CD14-positive monocyte (primary cell): ENCODE measurements at regions not wholly inside any gene's neighbourhood (a gene's known extent, or its start where the extent isn't known, plus 50 kb on each side); places are given as distances from the start of the nearest gene placed in this dataset.

Source experiments
- DNase-seq, 3 donors: peaks; one replicate each; pipeline ENCODE4 v3.0.0-alpha.2; 2011 to 2022
- H2AFZ ChIP-seq: 2 replicates; pipeline ENCODE4 v1.6.0; 2012; ENCODE audit warnings: mild to moderate bottlenecking, low read depth, low read length, inconsistent platforms; ENCODE audit not compliant: insufficient read depth, poor library complexity, severe bottlenecking
- H3K27ac ChIP-seq, 2 donors: 1 replicate in 1 of 2; 2 replicates in 1 of 2; pipeline ENCODE4 v1.5.1; 2012 to 2013; ENCODE audit warnings: low read length in 2 of 2, control low read depth in 1 of 2, inconsistent platforms in 1 of 2, low read depth in 1 of 2, mild to moderate bottlenecking in 1 of 2
- H3K27me3 ChIP-seq, 2 donors: one replicate each; pipeline versions ENCODE4 v1.6.0 to v1.6.1; 2011 to 2013; ENCODE audit warnings: low read length in 2 of 2; ENCODE audit not compliant: control insufficient read depth in 2 of 2, insufficient read depth in 2 of 2
- H3K36me3 ChIP-seq, 2 donors: replicated peaks in 1 of 2; 1 replicate in 1 of 2; 2 replicates in 1 of 2; pipeline versions ENCODE4 v1.5.1 to v1.6.1; 2012 to 2013; ENCODE audit warnings: low read length in 2 of 2, control low read depth in 1 of 2, inconsistent platforms in 1 of 2, mild to moderate bottlenecking in 1 of 2; ENCODE audit not compliant: insufficient read depth in 2 of 2, control insufficient read depth in 1 of 2
- H3K4me1 ChIP-seq, 2 donors: 1 replicate in 1 of 2; 2 replicates in 1 of 2; pipeline versions ENCODE4 v1.5.1 to v1.6.1; 2012 to 2013; ENCODE audit warnings: low read length in 2 of 2, control low read depth in 1 of 2, inconsistent platforms in 1 of 2, mild to moderate bottlenecking in 1 of 2, moderate library complexity in 1 of 2; ENCODE audit not compliant: insufficient read depth in 2 of 2, control insufficient read depth in 1 of 2
- H3K4me2 ChIP-seq: replicated peaks from 2 replicates; pipeline ENCODE3; 2012; ENCODE audit warnings: low read length, moderate library complexity, mild to moderate bottlenecking; ENCODE audit not compliant: poor library complexity, severe bottlenecking; ENCODE audit errors: extremely low read depth
- H3K4me3 ChIP-seq, 3 experiments: fragments of 200-600 bp in 1 of 3; sonication (generic) in 1 of 3; replicated peaks in 1 of 3; 1 replicate in 2 of 3; 2 replicates in 1 of 3; pipeline ENCODE4 v1.5.1; 2011 to 2013; ENCODE audit warnings: low read length in 3 of 3, mild to moderate bottlenecking in 3 of 3, control low read depth in 2 of 3, low read depth in 2 of 3, inconsistent platforms in 1 of 3, moderate library complexity in 1 of 3
- H3K79me2 ChIP-seq: 2 replicates; pipeline ENCODE4 v1.6.0; 2012; ENCODE audit warnings: mild to moderate bottlenecking, control low read depth, inconsistent platforms, low read length, moderate library complexity; ENCODE audit not compliant: insufficient read depth
- H3K9ac ChIP-seq: 2 replicates; pipeline ENCODE4 v1.6.0; 2017; ENCODE audit warnings: low read length, mild to moderate bottlenecking; ENCODE audit not compliant: insufficient read depth, poor library complexity, severe bottlenecking
- H3K9me3 ChIP-seq, 2 donors: replicated peaks in 1 of 2; 1 replicate in 1 of 2; 2 replicates in 1 of 2; pipeline versions ENCODE4 v1.5.1 to v1.6.1; 2012 to 2013; ENCODE audit warnings: low read length in 2 of 2, control low read depth in 1 of 2; ENCODE audit not compliant: control insufficient read depth in 1 of 2, insufficient read depth in 1 of 2
- H4K20me1 ChIP-seq: 2 replicates; pipeline ENCODE4 v1.6.0; 2012; ENCODE audit warnings: mild to moderate bottlenecking, low read length, control low read depth, moderate library complexity; ENCODE audit not compliant: insufficient read depth
- H3K27ac Mint-ChIP-seq, 7 donors: one replicate each; pipeline ENCODE4 v1.8.0; 2020; ENCODE audit warnings: mild to moderate bottlenecking in 7 of 7, mixed read lengths in 7 of 7, moderate library complexity in 6 of 7, inconsistent platforms in 2 of 7
- H3K27me3 Mint-ChIP-seq, 3 donors: one replicate each; pipeline ENCODE4 v1.8.0; 2021 to 2022; ENCODE audit warnings: low read depth in 3 of 3, mild to moderate bottlenecking in 3 of 3, mixed read lengths in 3 of 3, moderate library complexity in 3 of 3, inconsistent platforms in 1 of 3
- H3K36me3 Mint-ChIP-seq, 2 donors: one replicate each; pipeline ENCODE4 v1.8.0; 2020; ENCODE audit warnings: mixed read lengths in 2 of 2, inconsistent platforms in 1 of 2, mild to moderate bottlenecking in 1 of 2
- H3K4me1 Mint-ChIP-seq: one replicate; pipeline ENCODE4 v1.8.0; 2020; ENCODE audit warnings: mild to moderate bottlenecking, mixed read lengths
- H3K4me3 Mint-ChIP-seq, 2 donors: one replicate each; pipeline ENCODE4 v1.8.0; 2020; ENCODE audit warnings: mild to moderate bottlenecking in 2 of 2, mixed read lengths in 2 of 2, moderate library complexity in 1 of 2
- H3K9me3 Mint-ChIP-seq, 7 donors: one replicate each; pipeline ENCODE4 v1.8.0; 2020 to 2022; ENCODE audit warnings: mixed read lengths in 7 of 7, mild to moderate bottlenecking in 6 of 7, moderate library complexity in 6 of 7, inconsistent platforms in 2 of 7
- CTCF ChIP-seq: fragments of 200-600 bp; IDR thresholded peaks from one replicate; pipeline ENCODE4 v1.8.0; 2022; ENCODE audit warnings: antibody characterized with exemption, mild to moderate bottlenecking
- WGBS: methylation state at CpG from one replicate; pipeline ENCODE4 v1.1.5; 2013; ENCODE audit warnings: missing lambda C conversion rate; ENCODE audit not compliant: insufficient coverage; 5-methylcytosine and 5-hydroxymethylcytosine counted together
- intact Hi-C, 2 donors: fragments of 100-400 bp; cut with micrococcal nuclease; formaldehyde crosslinking; loops; one replicate each; pipeline versions ENCODE4 v1.15.0 to v1.15.1; 2023

DNA sequence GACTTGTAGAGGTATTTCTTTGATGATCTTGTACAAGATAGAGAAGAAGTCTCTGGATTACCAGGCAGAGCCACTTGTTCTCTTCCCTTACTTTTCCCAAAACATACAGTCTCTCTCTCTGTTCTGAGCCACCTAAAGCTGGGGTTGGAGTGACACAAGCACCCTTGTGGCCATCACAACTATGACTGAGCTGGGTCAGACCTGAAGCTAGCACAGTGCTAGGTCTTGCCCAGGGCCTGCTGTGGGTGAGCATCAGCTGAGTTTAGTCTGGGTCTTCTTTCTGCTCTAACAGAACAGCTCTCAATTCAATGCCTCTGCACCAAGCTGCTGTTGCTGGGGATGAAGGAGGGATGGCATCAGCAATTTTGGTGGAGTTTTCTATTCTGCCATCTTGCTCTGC, 110.2 kb downstream of the HTR1B start:
- Mint-ChIP-seq H3K9me3 (peaks cover 0 to 4% (median 2%) of the 10 kb centered on the region in 7 donors), H3K4me3 (no peak overlapping the region), H3K4me1 (no peaks in the 10 kb centered on the region), H3K27me3 (no peaks in the 10 kb centered on the region), H3K27ac (no peak overlapping the region), H3K36me3 (no peaks in the 10 kb centered on the region)
- H3K4me1 ChIP-seq: no peaks in the 10 kb centered on the region
- H3K27ac ChIP-seq: no peak overlapping the region
- H3K4me3 ChIP-seq: no peak overlapping the region
- no peaks in the 10 kb centered on the region for H3K36me3 ChIP-seq
- no peak overlapping the region for H3K4me2 ChIP-seq
- H2AFZ ChIP-seq: no peak overlapping the region
- no peak for DNase-seq
- no peaks in the 10 kb centered on the region for H3K79me2 ChIP-seq
- no peaks in the 10 kb centered on the region for H3K27me3 ChIP-seq
- peaks cover 0 to 4% of the 10 kb centered on the region in 2 donors for H3K9me3 ChIP-seq
- H4K20me1 ChIP-seq: no peaks in the 10 kb centered on the region
- no peak overlapping the region for H3K9ac ChIP-seq
- no peak for TF ChIP-seq CTCF
- intact Hi-C loops: no loop called here

- H3K27me3 Mint-ChIP-seq: no peaks in the 10 kb centered on the region
- no peak for TF ChIP-seq CTCF
- H3K36me3 Mint-ChIP-seq: no peaks in the 10 kb centered on the region
- H3K4me1 Mint-ChIP-seq: no peaks in the 10 kb centered on the region
- Histone ChIP-seq H3K36me3 (no peaks in the 10 kb centered on the region), H3K4me1 (no peaks in the 10 kb centered on the region), H3K4me3 (no peak overlapping the region), H3K27me3 (no peaks in the 10 kb centered on the region), H3K4me2 (no peak overlapping the region), H2AFZ (no peak overlapping the region), H3K9me3 (peaks cover 14% of the 10 kb centered on the region in 2 donors), H3K27ac (no peak overlapping the region), H3K79me2 (no peaks in the 10 kb centered on the region), H4K20me1 (no peaks in the 10 kb centered on the region), H3K9ac (no peak overlapping the region)
- DNase-seq: no peak
- intact Hi-C loops: no loop called here
- H3K27ac Mint-ChIP-seq: no peak overlapping the region
- 94% methylated on average over 3 of the region's 4 CpGs for WGBS
- H3K9me3 Mint-ChIP-seq: peaks cover 0 to 25% (median 8%) of the 10 kb centered on the region in 7 donors
- H3K4me3 Mint-ChIP-seq: no peak overlapping the region
Observed at GRCh38 chr6:77341058-77341986, 122.0 kb downstream of the HTR1B start.
